K562 (cell line): ENCODE measurements at regions not wholly inside any gene's neighbourhood (a gene's known extent, or its start where the extent isn't known, plus 50 kb on each side); places are given as distances from the start of the nearest gene placed in this dataset.

Source experiments
- ATAC-seq: fragments of 200-7000 bp; cut with Tn5 transposase; 3 replicates; pipeline ENCODE4 v1.9.1; 2020; ENCODE audit warnings: moderate library complexity
- BruUV-seq: library from RNA; stranded (reverse); fragments of 400-500 nt; replicated peaks from 2 replicates; lab custom pipeline; 2021; lab: Mats Ljungman, UMichigan
- CTCF ChIA-PET: fragments of 300-600 bp; formaldehyde crosslinking; extraction: SDS; loops from one replicate; lab custom pipeline; 2021; ENCODE audit warnings: low intra/inter-chr PET ratio; lab: Yijun Ruan, JAX
- POLR2A ChIA-PET: fragments of 300-600, 350-650 bp; sonication (Branson Sonifier 250); formaldehyde crosslinking; extraction: SDS; loops from one replicate; lab custom pipeline; 2021; ENCODE audit warnings: antibody characterized with exemption, inconsistent platforms; lab: Yijun Ruan, JAX
- DNase-seq, 4 experiments: peaks; one replicate each; pipeline versions ENCODE4 v3.0.0 to v3.0.0-alpha.2; 2011 to 2018; ENCODE audit warnings: low spot score in 3 of 4, mixed read lengths in 3 of 4; ENCODE audit errors: extremely low read depth in 1 of 4
- FAIRE-seq: peaks from 2 replicates; lab custom pipeline; 2011; peaks lifted over from hg19 to GRCh38; lab: Jason Lieb, UNC
- H2AFZ ChIP-seq: 2 replicates; pipeline ENCODE4 v1.6.0; 2011; ENCODE audit warnings: low read depth, low read length, control low read depth, inconsistent platforms
- H3K27ac ChIP-seq: fragments of 200-600 bp; 3 replicates; pipeline ENCODE4 v1.8.0; 2011; ENCODE audit warnings: low read depth, mild to moderate bottlenecking, control low read depth, inconsistent platforms, low read length, moderate library complexity, mixed read lengths; ENCODE audit errors: extremely low read depth
- H3K27me3 ChIP-seq, 2 experiments: fragments of 300-600 bp in 1 of 2; 2 replicates in 1 of 2; 3 replicates in 1 of 2; pipeline versions ENCODE4 v1.6.0 to v1.8.0; 2011; ENCODE audit warnings: inconsistent platforms in 2 of 2, low read length in 2 of 2, mild to moderate bottlenecking in 1 of 2, mixed read lengths in 1 of 2, moderate library complexity in 1 of 2; ENCODE audit not compliant: control insufficient read depth in 2 of 2, insufficient read depth in 2 of 2
- H3K36me3 ChIP-seq: fragments of 300-600 bp; 3 replicates; pipeline ENCODE4 v1.8.0; 2011; ENCODE audit warnings: mild to moderate bottlenecking, low read length, inconsistent platforms; ENCODE audit not compliant: control insufficient read depth, insufficient read depth
- H3K4me1 ChIP-seq, 2 experiments: fragments of 200-600 bp in 1 of 2; replicated peaks in 1 of 2; 2 replicates in 1 of 2; 3 replicates in 1 of 2; pipeline versions ENCODE4 v1.5.1 to v1.8.0; 2011; ENCODE audit warnings: inconsistent platforms in 2 of 2, low read length in 2 of 2, mild to moderate bottlenecking in 1 of 2, mixed read lengths in 1 of 2, moderate library complexity in 1 of 2; ENCODE audit not compliant: control insufficient read depth in 2 of 2, insufficient read depth in 2 of 2
- H3K4me2 ChIP-seq: 2 replicates; pipeline ENCODE4 v1.6.1; 2011; ENCODE audit warnings: low read length, control low read depth, inconsistent platforms, mixed read lengths; ENCODE audit not compliant: insufficient read depth
- H3K4me3 ChIP-seq: fragments of 200-600 bp; sonication (generic), shearing (Covaris generic); 2 replicates; pipeline ENCODE4 v1.5.1; 2016; ENCODE audit warnings: control low read depth, inconsistent platforms
- H3K79me2 ChIP-seq: fragments of 200-600 bp; 3 replicates; pipeline ENCODE4 v1.8.0; 2011; ENCODE audit warnings: low read length, inconsistent platforms; ENCODE audit not compliant: control insufficient read depth, insufficient read depth
- H3K9ac ChIP-seq, 2 experiments: 2 replicates each; pipeline versions ENCODE4 v1.6.0 to v1.6.1; 2011; ENCODE audit warnings: low read depth in 2 of 2, low read length in 2 of 2, control low read depth in 1 of 2, inconsistent platforms in 1 of 2, mild to moderate bottlenecking in 1 of 2, mixed read lengths in 1 of 2; ENCODE audit not compliant: insufficient read depth in 1 of 2
- H3K9me1 ChIP-seq: one replicate; pipeline ENCODE4 v1.6.0; 2011; ENCODE audit warnings: inconsistent platforms, mild to moderate bottlenecking, low read length, moderate library complexity; ENCODE audit not compliant: control insufficient read depth, insufficient read depth
- H3K9me3 ChIP-seq: replicated peaks from 2 replicates; pipeline ENCODE4 v1.5.1; 2011; ENCODE audit warnings: low read depth, low read length, inconsistent platforms; ENCODE audit not compliant: control insufficient read depth, insufficient read depth
- H4K20me1 ChIP-seq: replicated peaks from 2 replicates; pipeline ENCODE4 v1.6.1; 2011; ENCODE audit warnings: low read length, inconsistent platforms, mixed read lengths; ENCODE audit not compliant: control insufficient read depth, insufficient read depth
- ARID2 ChIP-seq: fragments of 450-650 bp; IDR thresholded peaks from 2 replicates; pipeline ENCODE4 v1.6.1; 2017; ENCODE audit warnings: antibody characterized with exemption, mild to moderate bottlenecking
- BHLHE40 ChIP-seq: IDR thresholded peaks from 2 replicates; pipeline ENCODE4 v1.6.1; 2011; ENCODE audit warnings: low read length, improper control_type of control experiment
- KAT7 ChIP-seq: sonication (generic); formaldehyde crosslinking; IDR thresholded peaks from 2 replicates; pipeline ENCODE4 v1.8.0; 2022; ENCODE audit warnings: missing genetic modification reagents, mild to moderate bottlenecking, borderline replicate concordance
- KLF1 ChIP-seq: fragments of 450-650 bp; IDR thresholded peaks from 2 replicates; pipeline ENCODE4 v1.6.1; 2016; ENCODE audit warnings: missing genetic modification characterization, missing compliant biosample characterization
- MITF ChIP-seq: IDR thresholded peaks from 2 replicates; pipeline ENCODE4 v1.6.1; 2014; ENCODE audit warnings: antibody characterized with exemption
- MYC ChIP-seq, 2 experiments: fragments of 250-450 bp in 1 of 2; sonication (Bioruptor Pico) in 1 of 2; IDR thresholded peaks; 2 replicates each; pipeline versions ENCODE4 v1.5.1 to v1.6.1; 2012 to 2021; ENCODE audit warnings: low read depth in 2 of 2, borderline replicate concordance in 1 of 2, improper control_type of control experiment in 1 of 2, low read length in 1 of 2, mild to moderate bottlenecking in 1 of 2, moderate library complexity in 1 of 2
- RBM22 ChIP-seq: fragments of 200-400 bp; formaldehyde crosslinking; IDR thresholded peaks from 2 replicates; pipeline ENCODE4 v1.6.1; 2018; ENCODE audit warnings: low read length, low read depth; ENCODE audit not compliant: poor library complexity, severe bottlenecking
- SAP30 ChIP-seq: fragments of 200-600 bp; sonication (generic); IDR thresholded peaks from 2 replicates; pipeline ENCODE4 v1.6.1; 2012; ENCODE audit warnings: borderline replicate concordance, low read depth, mild to moderate bottlenecking, moderate library complexity, low read length, control low read depth, inconsistent platforms; ENCODE audit not compliant: insufficient read depth, poor library complexity, severe bottlenecking
- SMARCA5 ChIP-seq: fragments of 450-650 bp; IDR thresholded peaks from 2 replicates; pipeline ENCODE4 v1.6.1; 2016
- ZSCAN32 ChIP-seq: fragments of 450-650 bp; formaldehyde crosslinking; IDR thresholded peaks from 2 replicates; pipeline ENCODE4 v1.4.0; 2020; ENCODE audit warnings: mild to moderate bottlenecking, moderate library complexity
- WGBS: fragments of 100-300 bp; shearing (Covaris generic); methylation state at CpG from one replicate; pipeline ENCODE4 v1.1.6; 2016; ENCODE audit warnings: low coverage, mixed read lengths; ENCODE audit not compliant: insufficient coverage; ENCODE audit errors: missing lambda C conversion rate; 5-methylcytosine and 5-hydroxymethylcytosine counted together
- in situ Hi-C: fragments of 300-500 bp; cut with MboI; formaldehyde crosslinking; loops from 4 replicates; pipeline ENCODE4 v1.15.0; 2018; ENCODE audit warnings: inconsistent platforms, mixed read lengths
- intact Hi-C: fragments of 100-400 bp; cut with micrococcal nuclease; formaldehyde crosslinking; loops from 2 replicates; pipeline ENCODE4 v1.14.2; 2022

DNA sequence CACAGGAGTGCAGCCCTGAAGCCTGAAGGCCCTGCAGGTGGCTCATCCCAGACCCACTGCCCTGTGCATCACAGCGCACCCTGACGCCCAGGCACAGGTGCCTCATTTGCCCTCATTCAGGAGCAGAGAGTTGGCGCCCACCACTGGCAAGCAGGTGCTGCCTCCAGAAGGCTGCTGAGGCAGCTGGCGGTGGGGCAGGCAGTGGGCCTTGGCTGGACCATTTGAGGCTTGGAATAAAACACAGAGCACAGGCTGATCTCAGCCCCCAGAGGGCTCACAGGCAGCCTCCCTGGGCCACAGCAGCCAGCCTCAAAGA is 1151.9 kb downstream of the BRD1 start (continued):
- TF ChIP-seq RBM22 (no peak), MYC (IDR thresholded peaks at IDR 0.05; ENCODE audit: low read depth, low read length) (no peak), MYC (CRISPR knock-in tag; IDR thresholded peaks at IDR 0.05; ENCODE audit: borderline replicate concordance, low read depth) (no peak), ARID2 (no peak), MITF (no peak)
- TF ChIP-seq, all 486 proteins: peak for 0

DNA sequence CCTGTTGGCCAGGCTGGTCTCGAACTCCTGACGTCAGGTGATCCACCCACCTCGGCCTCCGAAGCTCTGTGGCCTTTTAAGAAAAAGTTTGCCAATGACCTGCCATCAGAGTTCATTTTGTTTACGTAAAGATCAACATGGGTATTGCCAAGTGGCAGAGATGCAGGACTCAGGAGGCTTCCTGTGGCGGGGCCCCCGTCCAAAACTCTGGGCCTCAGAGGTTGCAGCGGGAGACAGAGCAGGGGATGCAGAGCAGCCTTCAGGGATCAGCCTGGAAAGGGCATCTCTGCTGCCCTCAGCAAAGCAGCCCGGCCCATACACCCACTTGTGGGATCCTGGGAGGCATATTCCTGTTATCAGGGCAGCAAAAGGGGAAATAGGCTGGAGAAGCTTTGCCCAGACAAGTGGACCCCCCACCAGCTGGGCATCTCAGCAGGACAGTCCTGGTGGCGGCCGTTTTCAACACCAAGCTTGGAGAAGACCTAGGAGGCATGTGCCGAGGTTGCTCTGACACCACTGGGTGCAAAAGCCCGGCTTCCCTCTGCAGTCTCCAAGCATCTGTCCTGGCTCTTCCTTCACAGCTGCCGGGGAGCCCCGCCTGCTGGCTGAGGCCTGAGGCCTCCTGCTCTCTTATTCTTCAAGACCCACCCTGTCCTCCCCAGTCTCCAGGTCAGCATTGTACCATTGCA is 1152.4 kb downstream of the BRD1 start:
- ATAC-seq (no peak), FAIRE-seq (no peak), DNase-seq (no peak)
- Histone ChIP-seq H3K9me1 (no peaks in the 10 kb centered on the region), H3K9ac (no peak overlapping the region), H3K4me1 (no peaks in the 10 kb centered on the region), H3K79me2 (no peaks in the 10 kb centered on the region), H2AFZ (no peak overlapping the region), H3K9me3 (no peaks in the 10 kb centered on the region), H3K27ac (no peak overlapping the region), H3K4me3 (no peak overlapping the region), H3K36me3 (no peaks in the 10 kb centered on the region), H4K20me1 (no peaks in the 10 kb centered on the region), H3K4me2 (no peak overlapping the region), H3K27me3 (no peaks in the 10 kb centered on the region; a peak in 2 of 5 replicates)
- CTCF ChIA-PET, result no interaction called here
- 0% methylated on average over 14 of the region's 15 CpGs for WGBS
- no TSS peak for BruUV-seq
- in situ Hi-C loops (no loop called here), intact Hi-C loops (no loop called here)
- POLR2A ChIA-PET, result no interaction called here
- TF ChIP-seq ZSCAN32 (CRISPR knock-in tag) (no peak), BHLHE40 (no peak), SAP30 (no peak), KLF1 (no peak), KAT7 (CRISPR knock-in tag) (no peak), SMARCA5 (no peak)
